ENCODE measurements at regions not wholly inside any gene's neighbourhood (a gene's known extent, or its start where the extent isn't known, plus 50 kb on each side); places are given as distances from the start of the nearest gene placed in this dataset.
"Not testable (repeated sequence)": the region's sequence is repeated elsewhere in the genome, so short reads cannot be mapped to it uniquely, and the experiment has no call there.

- ATAC-seq; H3K9me3 ChIP-seq (ENCODE audit: control insufficient read depth, low read length, poor library complexity, severe bottlenecking); DNase-seq; H3K36me3 Mint-ChIP-seq (ENCODE audit: low read depth); H3K27me3 Mint-ChIP-seq; H3K27ac Mint-ChIP-seq; H3K4me1 Mint-ChIP-seq; H3K4me3 Mint-ChIP-seq: not testable (repeated sequence)
Observed at GRCh38 chr5:34378498-34378897, 277.6 kb upstream of the RAI14 start.

- DNase-seq; H3K4me1 Mint-ChIP-seq; ATAC-seq; H3K27ac Mint-ChIP-seq; H3K9me3 ChIP-seq (ENCODE audit: control insufficient read depth, low read length, poor library complexity, severe bottlenecking); H3K27me3 Mint-ChIP-seq; H3K4me3 Mint-ChIP-seq; H3K36me3 Mint-ChIP-seq (ENCODE audit: low read depth): not testable (repeated sequence)
Observed at GRCh38 chr5:34388754-34389153, 267.4 kb upstream of the RAI14 start.

- ATAC-seq: no peak
- no peaks in the 10 kb centered on the region for H3K9me3 ChIP-seq (ENCODE audit: control insufficient read depth, low read length, poor library complexity, severe bottlenecking)
- no peak for DNase-seq
- no peak overlapping the region for H3K27ac Mint-ChIP-seq
- peaks cover 14% of the 10 kb centered on the region for H3K27me3 Mint-ChIP-seq
- no peaks in the 10 kb centered on the region for H3K36me3 Mint-ChIP-seq (ENCODE audit: low read depth)
- H3K4me1 Mint-ChIP-seq: no peaks in the 10 kb centered on the region
- no peak overlapping the region for H3K4me3 Mint-ChIP-seq
Observed at GRCh38 chr5:34409373-34409772, 246.8 kb upstream of the RAI14 start.

- Mint-ChIP-seq H3K27me3 (peaks cover 16% of the 10 kb centered on the region), H3K36me3 (ENCODE audit: low read depth) (no peaks in the 10 kb centered on the region), H3K4me3 (no peak overlapping the region), H3K4me1 (no peaks in the 10 kb centered on the region), H3K27ac (no peak overlapping the region)
- ATAC-seq: no peak
- DNase-seq: no peak
- no peaks in the 10 kb centered on the region for H3K9me3 ChIP-seq (ENCODE audit: control insufficient read depth, low read length, poor library complexity, severe bottlenecking)
Observed at GRCh38 chr5:34410411-34411139, 245.6 kb upstream of the RAI14 start.

GRCh38 chr5:34411470-34412346, 244.4 kb upstream of the RAI14 start:
- no peaks in the 10 kb centered on the region for H3K4me1 Mint-ChIP-seq
- no peak overlapping the region for H3K27ac Mint-ChIP-seq
- ATAC-seq (no peak), DNase-seq (no peak)
- H3K4me3 Mint-ChIP-seq: no peak overlapping the region
- H3K27me3 Mint-ChIP-seq: peaks cover 24% of the 10 kb centered on the region
- no peaks in the 10 kb centered on the region for H3K36me3 Mint-ChIP-seq (ENCODE audit: low read depth)
- no peaks in the 10 kb centered on the region for H3K9me3 ChIP-seq (ENCODE audit: control insufficient read depth, low read length, poor library complexity, severe bottlenecking)

GRCh38 chr5:34412736-34413135, 243.4 kb upstream of the RAI14 start:
- no peak overlapping the region for H3K4me3 Mint-ChIP-seq
- ATAC-seq (no peak), DNase-seq (no peak)
- H3K27me3 Mint-ChIP-seq: peaks cover 24% of the 10 kb centered on the region
- no peak overlapping the region for H3K27ac Mint-ChIP-seq
- H3K9me3 ChIP-seq (ENCODE audit: control insufficient read depth, low read length, poor library complexity, severe bottlenecking): no peaks in the 10 kb centered on the region
- H3K4me1 Mint-ChIP-seq: no peaks in the 10 kb centered on the region
- H3K36me3 Mint-ChIP-seq (ENCODE audit: low read depth): no peaks in the 10 kb centered on the region

GRCh38 chr5:34415559-34416198, 240.4 kb upstream of the RAI14 start:
- no peaks in the 10 kb centered on the region for H3K9me3 ChIP-seq (ENCODE audit: control insufficient read depth, low read length, poor library complexity, severe bottlenecking)
- H3K4me1 Mint-ChIP-seq: no peaks in the 10 kb centered on the region
- ATAC-seq (no peak), DNase-seq (no peak)
- no peak overlapping the region for H3K4me3 Mint-ChIP-seq
- H3K36me3 Mint-ChIP-seq (ENCODE audit: low read depth): no peaks in the 10 kb centered on the region
- H3K27ac Mint-ChIP-seq: no peak overlapping the region
- H3K27me3 Mint-ChIP-seq: peaks cover 19% of the 10 kb centered on the region

GRCh38 chr5:34416501-34417008, 239.6 kb upstream of the RAI14 start:
- no peaks in the 10 kb centered on the region for H3K9me3 ChIP-seq (ENCODE audit: control insufficient read depth, low read length, poor library complexity, severe bottlenecking)
- H3K4me3 Mint-ChIP-seq: no peak overlapping the region
- H3K36me3 Mint-ChIP-seq (ENCODE audit: low read depth): no peaks in the 10 kb centered on the region
- ATAC-seq: no peak
- no peaks in the 10 kb centered on the region for H3K4me1 Mint-ChIP-seq
- peaks cover 16% of the 10 kb centered on the region for H3K27me3 Mint-ChIP-seq
- no peak overlapping the region for H3K27ac Mint-ChIP-seq
- no peak for DNase-seq

GRCh38 chr5:34420191-34420590, 235.9 kb upstream of the RAI14 start:
- H3K27me3 Mint-ChIP-seq: peaks cover 14% of the 10 kb centered on the region
- DNase-seq; H3K27ac Mint-ChIP-seq; H3K9me3 ChIP-seq (ENCODE audit: control insufficient read depth, low read length, poor library complexity, severe bottlenecking); ATAC-seq; H3K4me3 Mint-ChIP-seq; H3K4me1 Mint-ChIP-seq; H3K36me3 Mint-ChIP-seq (ENCODE audit: low read depth): not testable (repeated sequence)

GRCh38 chr5:34436761-34437501, 219.2 kb upstream of the RAI14 start:
- H3K9me3 ChIP-seq (ENCODE audit: control insufficient read depth, low read length, poor library complexity, severe bottlenecking): no peaks in the 10 kb centered on the region
- no peak overlapping the region for H3K27ac Mint-ChIP-seq
- no peak overlapping the region for H3K4me3 Mint-ChIP-seq
- peaks cover 2% of the 10 kb centered on the region for H3K36me3 Mint-ChIP-seq (ENCODE audit: low read depth)
- H3K27me3 Mint-ChIP-seq: peaks cover 14% of the 10 kb centered on the region
- DNase-seq (no peak), ATAC-seq (no peak)
- H3K4me1 Mint-ChIP-seq: no peaks in the 10 kb centered on the region

GRCh38 chr5:34439601-34440000, 216.5 kb upstream of the RAI14 start:
- Mint-ChIP-seq H3K4me3 (no peak overlapping the region), H3K36me3 (ENCODE audit: low read depth) (no peaks in the 10 kb centered on the region), H3K4me1 (no peaks in the 10 kb centered on the region), H3K27ac (no peak overlapping the region), H3K27me3 (no peaks in the 10 kb centered on the region)
- DNase-seq (no peak), ATAC-seq (no peak)
- no peaks in the 10 kb centered on the region for H3K9me3 ChIP-seq (ENCODE audit: control insufficient read depth, low read length, poor library complexity, severe bottlenecking)

GRCh38 chr5:34441767-34442166, 214.4 kb upstream of the RAI14 start:
- not testable (repeated sequence) for ATAC-seq; DNase-seq; H3K4me1 Mint-ChIP-seq; H3K9me3 ChIP-seq (ENCODE audit: control insufficient read depth, low read length, poor library complexity, severe bottlenecking); H3K36me3 Mint-ChIP-seq (ENCODE audit: low read depth); H3K27ac Mint-ChIP-seq; H3K4me3 Mint-ChIP-seq; H3K27me3 Mint-ChIP-seq

- H3K9me3 ChIP-seq (ENCODE audit: control insufficient read depth, low read length, poor library complexity, severe bottlenecking): no peaks in the 10 kb centered on the region
- peaks cover 2% of the 10 kb centered on the region for H3K36me3 Mint-ChIP-seq (ENCODE audit: low read depth)
- peaks cover 47% of the 10 kb centered on the region for H3K27me3 Mint-ChIP-seq
- no peak overlapping the region for H3K27ac Mint-ChIP-seq
- no peak for ATAC-seq
- DNase-seq: no peak
- H3K4me3 Mint-ChIP-seq: no peak overlapping the region
- H3K4me1 Mint-ChIP-seq: peaks cover 3% of the 10 kb centered on the region
Observed at GRCh38 chr5:34447424-34447823, 208.7 kb upstream of the RAI14 start.

Measured in T-helper 17 cell (primary cell).